Stimulated activated CD4-positive, alpha-beta T cell treated with anti-CD3 and anti-CD28 coated beads, Interleukin-4, amount 100 ng/mL, for 4 hours (primary cell): ENCODE measurements at regions not wholly inside any gene's neighbourhood (a gene's known extent, or its start where the extent isn't known, plus 50 kb on each side); places are given as distances from the start of the nearest gene placed in this dataset.

Experiments
- DNase-seq, 2 experiments: peaks; one replicate each; pipeline ENCODE4 v3.0.0-alpha.2; 2020

- DNase-seq, result no peak
Measured at GRCh38 chr2:2823061-2823753, 492.1 kb upstream of the MYT1L start.

- DNase-seq, result no peak
Measured at GRCh38 chr2:2822143-2822542, 491.1 kb upstream of the MYT1L start.

GRCh38 chr2:2812648-2813047 is 481.6 kb upstream of the MYT1L start:
- no peak for DNase-seq

- no peak for DNase-seq
Measured at GRCh38 chr2:2812117-2812516, 481.0 kb upstream of the MYT1L start.

- no peak for DNase-seq
Measured at GRCh38 chr2:2810504-2810903, 479.4 kb upstream of the MYT1L start.

GRCh38 chr2:2809771-2810170 is 478.7 kb upstream of the MYT1L start:
- no peak for DNase-seq

GRCh38 chr2:2808551-2809058 is 477.5 kb upstream of the MYT1L start:
- DNase-seq, result no peak

GRCh38 chr2:2806711-2807110 is 475.6 kb upstream of the MYT1L start:
- no peak for DNase-seq

GRCh38 chr2:2805263-2805662 is 474.2 kb upstream of the MYT1L start:
- DNase-seq, result no peak

- DNase-seq, result no peak
Measured at GRCh38 chr2:2804528-2804927, 473.5 kb upstream of the MYT1L start.

- no peak for DNase-seq
Measured at GRCh38 chr2:2801458-2801857, 470.4 kb upstream of the MYT1L start.

- no peak for DNase-seq
Measured at GRCh38 chr2:2800697-2801096, 469.6 kb upstream of the MYT1L start.

GRCh38 chr2:2800001-2800400 is 468.9 kb upstream of the MYT1L start:
- DNase-seq, result no peak

- DNase-seq, result no peak
Measured at GRCh38 chr2:2799151-2799697, 468.1 kb upstream of the MYT1L start.

GRCh38 chr2:2798337-2798736 is 467.3 kb upstream of the MYT1L start:
- no peak for DNase-seq

- DNase-seq, result no peak
Measured at GRCh38 chr2:2797797-2798196, 466.7 kb upstream of the MYT1L start.

GRCh38 chr2:2796207-2796606 is 465.1 kb upstream of the MYT1L start:
- no peak for DNase-seq

- no peak for DNase-seq
Measured at GRCh38 chr2:2795438-2796091, 464.5 kb upstream of the MYT1L start.

GRCh38 chr2:2793925-2794560 is 463.0 kb upstream of the MYT1L start:
- DNase-seq, result no peak

- no peak for DNase-seq
Measured at GRCh38 chr2:2793514-2793913, 462.4 kb upstream of the MYT1L start.

GRCh38 chr2:2791606-2792005 is 460.5 kb upstream of the MYT1L start:
- no peak for DNase-seq

GRCh38 chr2:2791031-2791430 is 460.0 kb upstream of the MYT1L start:
- DNase-seq, result no peak

GRCh38 chr2:2788076-2788475 is 457.0 kb upstream of the MYT1L start:
- no peak for DNase-seq
